GM23338 (cell line): ENCODE measurements at regions not wholly inside any gene's neighbourhood (a gene's known extent, or its start where the extent isn't known, plus 50 kb on each side); places are given as distances from the start of the nearest gene placed in this dataset.

ENCODE experiments used
- ATAC-seq: fragments of 200-7000 bp; cut with Tn5 transposase; 3 replicates; pipeline ENCODE4 v1.9.1; 2020
- DNase-seq: peaks from one replicate; pipeline ENCODE4 v3.0.0-alpha.2; 2015; ENCODE audit warnings: low spot score
- H2AFZ ChIP-seq: fragments of 200-600 bp; sonication (generic); 2 replicates; pipeline ENCODE4 v1.8.0; 2016; ENCODE audit warnings: antibody characterized with exemption, mild to moderate bottlenecking, moderate library complexity
- H3F3A ChIP-seq: fragments of 200-600 bp; sonication (generic); replicated peaks from 2 replicates; pipeline ENCODE4 v1.8.0; 2017; ENCODE audit warnings: antibody characterized with exemption, mixed run types, low read depth
- H3K27ac ChIP-seq: fragments of 200-600 bp; sonication (generic); 2 replicates; pipeline ENCODE4 v1.6.1; 2016; ENCODE audit warnings: low read depth
- H3K27me3 ChIP-seq: fragments of 200-600 bp; sonication (generic); 2 replicates; pipeline ENCODE4 v1.8.0; 2016; ENCODE audit warnings: mild to moderate bottlenecking, mixed run types, moderate library complexity; ENCODE audit not compliant: insufficient read depth
- H3K36me3 ChIP-seq: fragments of 200-600 bp; sonication (generic); 2 replicates; pipeline ENCODE4 v1.8.0; 2016; ENCODE audit warnings: mild to moderate bottlenecking; ENCODE audit not compliant: insufficient read depth
- H3K4me1 ChIP-seq: fragments of 200-600 bp; sonication (generic); 2 replicates; pipeline ENCODE4 v1.8.0; 2016; ENCODE audit warnings: mild to moderate bottlenecking, moderate library complexity; ENCODE audit not compliant: insufficient read depth
- H3K4me2 ChIP-seq: fragments of 200-600 bp; sonication (generic); 2 replicates; pipeline ENCODE4 v1.7.1; 2017; ENCODE audit warnings: mixed run types
- H3K4me3 ChIP-seq: fragments of 200-600 bp; sonication (generic); 2 replicates; pipeline ENCODE4 v1.6.1; 2016; ENCODE audit warnings: mixed run types
- H3K79me2 ChIP-seq: fragments of 200-600 bp; sonication (generic); replicated peaks from 2 replicates; pipeline ENCODE4 v1.8.0; 2017; ENCODE audit warnings: mild to moderate bottlenecking; ENCODE audit not compliant: insufficient read depth
- H3K9me2 ChIP-seq: fragments of 200-600 bp; sonication (generic); 2 replicates; pipeline ENCODE4 v1.8.0; 2017; ENCODE audit not compliant: insufficient read depth
- H4K20me1 ChIP-seq: fragments of 200-600 bp; sonication (generic); replicated peaks from 2 replicates; pipeline ENCODE4 v1.8.0; 2017; ENCODE audit warnings: mild to moderate bottlenecking; ENCODE audit not compliant: insufficient read depth
- H3K27ac Mint-ChIP-seq: 2 replicates; pipeline ENCODE4 v1.8.0; 2020; ENCODE audit warnings: inconsistent platforms, mild to moderate bottlenecking, moderate library complexity, mixed read lengths
- H3K27me3 Mint-ChIP-seq: 3 replicates; pipeline ENCODE4 v1.8.0; 2022; ENCODE audit warnings: low read depth, mild to moderate bottlenecking, moderate library complexity, mixed read lengths, inconsistent platforms; ENCODE audit not compliant: insufficient read depth, poor library complexity
- H3K36me3 Mint-ChIP-seq: 3 replicates; pipeline ENCODE4 v1.8.0; 2021; ENCODE audit warnings: low read depth, mild to moderate bottlenecking, inconsistent platforms, moderate library complexity, mixed read lengths
- H3K4me1 Mint-ChIP-seq: 3 replicates; pipeline ENCODE4 v1.8.0; 2020; ENCODE audit warnings: mild to moderate bottlenecking, inconsistent platforms, mixed read lengths
- H3K4me3 Mint-ChIP-seq: 3 replicates; pipeline ENCODE4 v1.8.0; 2021; ENCODE audit warnings: moderate library complexity, mild to moderate bottlenecking, inconsistent platforms, mixed read lengths
- H3K9me3 Mint-ChIP-seq: 3 replicates; pipeline ENCODE4 v1.8.0; 2020; ENCODE audit warnings: moderate library complexity, mild to moderate bottlenecking, inconsistent platforms, mixed read lengths
- CREB1 ChIP-seq: fragments of 250-450 bp; sonication (Bioruptor Pico); IDR thresholded peaks from 2 replicates; pipeline ENCODE4 v1.5.0; 2020; ENCODE audit warnings: low read depth, mild to moderate bottlenecking, moderate library complexity
- EZH2phosphoT487 ChIP-seq: fragments of 200-600 bp; sonication (generic); IDR thresholded peaks from one replicate; pipeline ENCODE4 v1.8.1; 2018; ENCODE audit warnings: antibody characterized with exemption; ENCODE audit not compliant: unreplicated experiment
- JUNB ChIP-seq: IDR thresholded peaks from one replicate; pipeline ENCODE4 v1.6.1; 2016; ENCODE audit warnings: antibody characterized with exemption; ENCODE audit not compliant: unreplicated experiment
- NANOG ChIP-seq: IDR thresholded peaks from 2 replicates; pipeline ENCODE4 v1.6.1; 2016; ENCODE audit warnings: antibody characterized with exemption, borderline replicate concordance
- POLR2AphosphoS5 ChIP-seq: IDR thresholded peaks from 2 replicates; pipeline ENCODE4 v1.6.1; 2016; ENCODE audit warnings: antibody characterized with exemption, low read depth
- STAT1 ChIP-seq: IDR thresholded peaks from one replicate; pipeline ENCODE4 v1.6.1; 2016; ENCODE audit warnings: antibody characterized with exemption; ENCODE audit not compliant: unreplicated experiment
- ZNF114 ChIP-seq: fragments of 250-450 bp; sonication (Bioruptor Pico); IDR thresholded peaks from 2 replicates; pipeline ENCODE4 v1.5.0; 2020; ENCODE audit warnings: mild to moderate bottlenecking, moderate library complexity
- ZNF331 ChIP-seq: fragments of 250-450 bp; sonication (Bioruptor Pico); IDR thresholded peaks from 2 replicates; pipeline ENCODE4 v1.5.0; 2020; ENCODE audit warnings: low read depth, mild to moderate bottlenecking, moderate library complexity
- TF ChIP-seq, protein P1 (sequence below): fragments of 250-450 bp; sonication (Bioruptor Pico); IDR thresholded peaks from 2 replicates; pipeline ENCODE4 v1.5.0; 2020; ENCODE audit warnings: mild to moderate bottlenecking, moderate library complexity

DNA sequence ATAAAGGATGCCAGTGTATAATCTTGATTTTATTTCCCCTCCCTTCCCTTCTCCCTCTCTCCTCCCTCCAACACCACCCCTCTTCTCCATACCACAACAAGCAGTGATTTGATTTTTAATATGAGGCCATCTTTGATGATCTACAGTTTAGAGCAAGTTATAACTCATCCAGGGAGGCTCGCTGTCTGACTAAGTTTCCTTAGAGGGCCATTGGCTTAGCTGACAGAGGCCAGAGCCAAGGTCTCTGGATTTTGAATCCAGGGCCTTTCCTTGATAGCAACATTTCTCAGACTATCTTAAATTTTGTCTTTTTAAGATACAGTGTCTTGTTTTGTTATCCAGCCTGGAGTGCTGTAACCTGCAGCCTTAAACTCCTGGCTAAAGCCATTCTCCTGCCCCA lies 431.0 kb upstream of the USP24 start (continued):
- TF ChIP-seq, protein P1, sequence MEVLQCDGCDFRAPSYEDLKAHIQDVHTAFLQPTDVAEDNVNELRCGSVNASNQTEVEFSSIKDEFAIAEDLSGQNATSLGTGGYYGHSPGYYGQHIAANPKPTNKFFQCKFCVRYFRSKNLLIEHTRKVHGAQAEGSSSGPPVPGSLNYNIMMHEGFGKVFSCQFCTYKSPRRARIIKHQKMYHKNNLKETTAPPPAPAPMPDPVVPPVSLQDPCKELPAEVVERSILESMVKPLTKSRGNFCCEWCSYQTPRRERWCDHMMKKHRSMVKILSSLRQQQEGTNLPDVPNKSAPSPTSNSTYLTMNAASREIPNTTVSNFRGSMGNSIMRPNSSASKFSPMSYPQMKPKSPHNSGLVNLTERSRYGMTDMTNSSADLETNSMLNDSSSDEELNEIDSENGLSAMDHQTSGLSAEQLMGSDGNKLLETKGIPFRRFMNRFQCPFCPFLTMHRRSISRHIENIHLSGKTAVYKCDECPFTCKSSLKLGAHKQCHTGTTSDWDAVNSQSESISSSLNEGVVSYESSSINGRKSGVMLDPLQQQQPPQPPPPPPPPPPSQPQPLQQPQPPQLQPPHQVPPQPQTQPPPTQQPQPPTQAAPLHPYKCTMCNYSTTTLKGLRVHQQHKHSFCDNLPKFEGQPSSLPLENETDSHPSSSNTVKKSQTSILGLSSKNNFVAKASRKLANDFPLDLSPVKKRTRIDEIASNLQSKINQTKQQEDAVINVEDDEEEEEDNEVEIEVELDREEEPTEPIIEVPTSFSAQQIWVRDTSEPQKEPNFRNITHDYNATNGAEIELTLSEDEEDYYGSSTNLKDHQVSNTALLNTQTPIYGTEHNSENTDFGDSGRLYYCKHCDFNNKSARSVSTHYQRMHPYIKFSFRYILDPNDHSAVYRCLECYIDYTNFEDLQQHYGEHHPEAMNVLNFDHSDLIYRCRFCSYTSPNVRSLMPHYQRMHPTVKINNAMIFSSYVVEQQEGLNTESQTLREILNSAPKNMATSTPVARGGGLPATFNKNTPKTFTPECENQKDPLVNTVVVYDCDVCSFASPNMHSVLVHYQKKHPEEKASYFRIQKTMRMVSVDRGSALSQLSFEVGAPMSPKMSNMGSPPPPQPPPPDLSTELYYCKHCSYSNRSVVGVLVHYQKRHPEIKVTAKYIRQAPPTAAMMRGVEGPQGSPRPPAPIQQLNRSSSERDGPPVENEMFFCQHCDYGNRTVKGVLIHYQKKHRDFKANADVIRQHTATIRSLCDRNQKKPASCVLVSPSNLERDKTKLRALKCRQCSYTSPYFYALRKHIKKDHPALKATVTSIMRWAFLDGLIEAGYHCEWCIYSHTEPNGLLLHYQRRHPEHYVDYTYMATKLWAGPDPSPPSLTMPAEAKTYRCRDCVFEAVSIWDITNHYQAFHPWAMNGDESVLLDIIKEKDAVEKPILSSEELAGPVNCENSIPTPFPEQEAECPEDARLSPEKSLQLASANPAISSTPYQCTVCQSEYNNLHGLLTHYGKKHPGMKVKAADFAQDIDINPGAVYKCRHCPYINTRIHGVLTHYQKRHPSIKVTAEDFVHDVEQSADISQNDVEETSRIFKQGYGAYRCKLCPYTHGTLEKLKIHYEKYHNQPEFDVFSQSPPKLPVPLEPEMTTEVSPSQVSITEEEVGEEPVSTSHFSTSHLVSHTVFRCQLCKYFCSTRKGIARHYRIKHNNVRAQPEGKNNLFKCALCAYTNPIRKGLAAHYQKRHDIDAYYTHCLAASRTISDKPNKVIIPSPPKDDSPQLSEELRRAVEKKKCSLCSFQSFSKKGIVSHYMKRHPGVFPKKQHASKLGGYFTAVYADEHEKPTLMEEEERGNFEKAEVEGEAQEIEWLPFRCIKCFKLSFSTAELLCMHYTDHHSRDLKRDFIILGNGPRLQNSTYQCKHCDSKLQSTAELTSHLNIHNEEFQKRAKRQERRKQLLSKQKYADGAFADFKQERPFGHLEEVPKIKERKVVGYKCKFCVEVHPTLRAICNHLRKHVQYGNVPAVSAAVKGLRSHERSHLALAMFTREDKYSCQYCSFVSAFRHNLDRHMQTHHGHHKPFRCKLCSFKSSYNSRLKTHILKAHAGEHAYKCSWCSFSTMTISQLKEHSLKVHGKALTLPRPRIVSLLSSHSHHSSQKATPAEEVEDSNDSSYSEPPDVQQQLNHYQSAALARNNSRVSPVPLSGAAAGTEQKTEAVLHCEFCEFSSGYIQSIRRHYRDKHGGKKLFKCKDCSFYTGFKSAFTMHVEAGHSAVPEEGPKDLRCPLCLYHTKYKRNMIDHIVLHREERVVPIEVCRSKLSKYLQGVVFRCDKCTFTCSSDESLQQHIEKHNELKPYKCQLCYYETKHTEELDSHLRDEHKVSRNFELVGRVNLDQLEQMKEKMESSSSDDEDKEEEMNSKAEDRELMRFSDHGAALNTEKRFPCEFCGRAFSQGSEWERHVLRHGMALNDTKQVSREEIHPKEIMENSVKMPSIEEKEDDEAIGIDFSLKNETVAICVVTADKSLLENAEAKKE (CRISPR knock-in tag): no peak
- no peak for TF ChIP-seq STAT1
- TF ChIP-seq CREB1 (CRISPR knock-in tag): no peak
- no peak for TF ChIP-seq NANOG

GRCh38 chr1:55645270-55645669 lies 430.1 kb upstream of the USP24 start:
- no peak overlapping the region for H3K4me3 Mint-ChIP-seq
- Histone ChIP-seq H3K4me3 (no peak overlapping the region), H3K9me2 (no peaks in the 10 kb centered on the region), H3K27me3 (no peaks in the 10 kb centered on the region), H3F3A (no peaks in the 10 kb centered on the region), H3K79me2 (no peaks in the 10 kb centered on the region), H3K36me3 (no peaks in the 10 kb centered on the region), H3K27ac (no peak overlapping the region), H3K4me1 (no peaks in the 10 kb centered on the region), H3K4me2 (no peak overlapping the region), H4K20me1 (no peaks in the 10 kb centered on the region), H2AFZ (no peak overlapping the region)
- H3K27ac Mint-ChIP-seq: no peak overlapping the region
- no peaks in the 10 kb centered on the region for H3K27me3 Mint-ChIP-seq
- H3K9me3 Mint-ChIP-seq: no peaks in the 10 kb centered on the region; the same call in 2 of the 3 replicates
- ATAC-seq (no peak), DNase-seq (no peak)
- no peaks in the 10 kb centered on the region for H3K4me1 Mint-ChIP-seq
- no peaks in the 10 kb centered on the region for H3K36me3 Mint-ChIP-seq
- TF ChIP-seq EZH2phosphoT487: no peak
- no peak for TF ChIP-seq CREB1 (CRISPR knock-in tag)
- TF ChIP-seq, protein P1 (CRISPR knock-in tag): no peak
- TF ChIP-seq NANOG: no peak
- TF ChIP-seq ZNF114 (CRISPR knock-in tag): no peak
- no peak for TF ChIP-seq POLR2AphosphoS5
- TF ChIP-seq ZNF331 (CRISPR knock-in tag): no peak
- TF ChIP-seq JUNB: no peak
